ENCODE measurements at regions not wholly inside any gene's neighbourhood (a gene's known extent, or its start where the extent isn't known, plus 50 kb on each side); places are given as distances from the start of the nearest gene placed in this dataset.

GRCh38 chr10:121213437-121213836 is 362.3 kb downstream of the WDR11 start:
- TF ChIP-seq CTCF (IDR thresholded peaks at IDR 0.05) (no peak), POLR2AphosphoS5 (IDR thresholded peaks at IDR 0.05) (no peak), EP300 (IDR thresholded peaks at IDR 0.05) (no peak)

Data from stomach (tissue), 4 donors.